ENCODE measurements at regions not wholly inside any gene's neighbourhood (a gene's known extent, or its start where the extent isn't known, plus 50 kb on each side); places are given as distances from the start of the nearest gene placed in this dataset.
"Not testable (repeated sequence)": the region's sequence is repeated elsewhere in the genome, so short reads cannot be mapped to it uniquely, and the experiment has no call there.

DNA sequence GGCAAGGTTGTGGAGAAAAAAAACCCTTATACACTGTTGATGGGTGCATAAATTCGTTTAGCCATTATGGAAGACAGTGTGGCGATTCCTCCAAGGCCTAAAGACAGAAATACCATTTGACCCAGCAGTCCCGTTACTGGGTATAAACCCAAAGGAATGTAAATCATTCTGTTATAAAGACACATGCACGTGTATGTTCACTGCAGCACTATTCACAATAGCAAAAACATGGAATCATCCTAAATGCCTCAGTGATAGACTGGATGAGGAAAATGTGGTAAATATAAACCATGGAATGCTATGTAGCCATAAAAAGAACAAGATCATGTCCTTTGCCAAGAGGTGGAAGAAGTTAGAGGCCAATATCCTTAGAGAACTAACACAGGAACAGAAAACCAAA, 119.9 kb upstream of the PRR16 start:
- DNase-seq (ENCODE audit: low spot score) = no peak

DNA sequence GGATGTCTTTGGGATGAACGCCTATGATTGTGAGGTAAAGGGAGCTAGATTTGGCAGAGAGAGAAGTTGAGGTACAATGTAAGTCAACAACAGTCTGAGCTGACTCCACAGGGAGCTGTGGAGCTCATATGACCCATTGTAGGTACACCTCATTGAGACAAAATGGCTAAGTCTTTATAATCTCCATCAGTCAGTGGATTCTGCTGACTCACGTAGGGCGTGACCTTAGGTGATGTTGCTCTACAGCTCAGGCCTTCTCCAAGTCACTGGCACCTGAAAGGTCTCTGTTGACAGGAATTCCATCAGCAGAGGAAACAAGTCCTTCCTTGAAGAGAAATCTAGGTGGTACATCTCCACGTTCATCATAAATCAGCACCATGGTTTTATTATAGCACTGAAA, 118.2 kb upstream of the PRR16 start:
- DNase-seq (ENCODE audit: low spot score) = no peak

DNA sequence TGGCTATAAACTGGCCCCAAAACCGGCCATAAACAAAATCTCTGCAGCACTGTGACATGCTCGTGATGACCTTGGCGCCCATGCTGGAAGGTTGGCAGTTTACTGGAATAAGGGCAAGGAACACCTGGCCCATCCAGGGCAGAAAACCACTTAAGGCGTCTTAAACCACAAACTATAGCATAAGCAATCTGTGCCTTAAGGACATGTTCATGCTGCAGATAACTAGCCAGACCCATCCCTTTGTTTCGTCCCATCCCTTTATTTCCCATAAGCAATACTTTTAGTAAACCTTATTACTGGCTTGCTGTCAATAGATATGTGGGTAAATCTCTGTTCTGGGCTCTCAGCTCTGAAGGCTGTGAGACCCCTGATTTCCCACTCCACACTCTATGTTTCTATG, 113.0 kb upstream of the PRR16 start:
- not testable (repeated sequence) for DNase-seq (ENCODE audit: low spot score)

DNA sequence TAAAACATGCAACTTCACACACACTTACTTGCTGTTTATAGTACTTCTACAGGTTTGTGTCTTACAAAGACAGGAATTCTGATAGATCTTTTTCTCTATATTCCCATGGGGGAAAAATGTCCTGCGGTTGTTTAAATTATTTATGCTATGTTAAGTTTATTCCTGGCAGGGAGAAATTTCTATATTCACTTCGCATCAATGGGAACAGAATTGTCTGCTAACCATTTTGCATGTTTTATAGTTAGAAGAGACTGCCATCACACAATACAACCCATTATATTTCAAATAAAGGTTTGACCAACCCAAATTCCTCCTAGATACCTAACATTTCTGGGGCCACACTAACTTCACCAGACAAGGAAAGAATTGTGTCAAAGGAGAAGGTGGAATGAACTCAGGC, 110.0 kb upstream of the PRR16 start:
- DNase-seq (ENCODE audit: low spot score) = no peak

DNA sequence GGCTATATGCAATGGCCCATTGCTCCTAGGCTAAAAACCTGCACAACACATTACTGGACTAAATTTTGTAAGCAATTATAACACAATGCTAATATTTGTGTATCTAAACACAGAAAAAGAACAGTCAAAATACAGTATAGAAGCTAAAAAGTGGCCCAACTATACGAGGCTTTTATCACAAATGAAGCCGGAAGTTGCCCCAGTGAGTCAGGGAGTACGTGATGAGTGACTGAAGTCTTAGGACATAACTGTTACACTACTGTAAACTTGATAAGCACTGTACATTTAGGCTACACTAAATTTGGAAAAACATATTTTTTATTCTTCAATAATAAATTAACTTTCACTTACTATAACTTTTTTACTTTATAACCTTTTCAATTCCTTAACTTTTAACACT, 105.2 kb upstream of the PRR16 start:
- no peak for DNase-seq (ENCODE audit: low spot score)

DNA sequence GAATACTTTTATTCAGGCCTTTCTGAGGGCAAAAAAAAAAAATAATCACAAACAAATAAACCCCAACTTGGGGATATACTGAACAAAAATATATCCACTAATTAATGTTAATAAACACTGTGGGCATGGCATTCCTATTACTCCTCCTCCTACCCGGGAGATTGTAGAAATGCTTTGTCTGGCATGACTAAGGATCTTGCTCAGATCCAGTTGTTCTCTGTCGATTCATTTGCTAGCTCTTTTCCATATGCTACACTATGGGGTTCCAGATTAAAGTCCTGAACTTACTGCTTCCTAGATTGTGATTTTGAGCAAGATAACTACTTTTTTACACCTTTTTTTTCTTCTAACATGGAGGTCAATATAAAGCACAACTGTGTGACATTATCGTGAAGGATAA, 102.2 kb upstream of the PRR16 start:
- no peak for DNase-seq (ENCODE audit: low spot score)

DNA sequence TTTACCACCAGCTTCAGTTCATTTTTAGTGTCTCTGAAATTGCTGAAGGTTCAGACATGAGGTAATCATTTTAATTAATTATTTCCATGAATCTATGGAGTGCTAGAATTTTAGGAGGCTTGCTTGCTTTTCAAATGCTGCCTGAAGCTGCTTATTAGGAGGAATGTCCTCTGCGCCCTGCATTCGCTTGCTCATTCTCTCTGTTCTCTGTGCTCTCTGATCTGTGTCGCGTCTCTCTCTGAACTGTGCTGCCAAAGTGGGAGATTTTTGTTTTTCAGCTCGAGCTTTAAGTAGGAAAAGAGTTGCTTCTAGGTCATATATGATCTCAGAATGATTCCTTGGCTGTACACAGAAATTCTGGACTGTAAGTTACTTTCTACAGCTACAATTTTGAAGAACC, 101.7 kb upstream of the PRR16 start:
- no peak for DNase-seq (ENCODE audit: low spot score)

DNA sequence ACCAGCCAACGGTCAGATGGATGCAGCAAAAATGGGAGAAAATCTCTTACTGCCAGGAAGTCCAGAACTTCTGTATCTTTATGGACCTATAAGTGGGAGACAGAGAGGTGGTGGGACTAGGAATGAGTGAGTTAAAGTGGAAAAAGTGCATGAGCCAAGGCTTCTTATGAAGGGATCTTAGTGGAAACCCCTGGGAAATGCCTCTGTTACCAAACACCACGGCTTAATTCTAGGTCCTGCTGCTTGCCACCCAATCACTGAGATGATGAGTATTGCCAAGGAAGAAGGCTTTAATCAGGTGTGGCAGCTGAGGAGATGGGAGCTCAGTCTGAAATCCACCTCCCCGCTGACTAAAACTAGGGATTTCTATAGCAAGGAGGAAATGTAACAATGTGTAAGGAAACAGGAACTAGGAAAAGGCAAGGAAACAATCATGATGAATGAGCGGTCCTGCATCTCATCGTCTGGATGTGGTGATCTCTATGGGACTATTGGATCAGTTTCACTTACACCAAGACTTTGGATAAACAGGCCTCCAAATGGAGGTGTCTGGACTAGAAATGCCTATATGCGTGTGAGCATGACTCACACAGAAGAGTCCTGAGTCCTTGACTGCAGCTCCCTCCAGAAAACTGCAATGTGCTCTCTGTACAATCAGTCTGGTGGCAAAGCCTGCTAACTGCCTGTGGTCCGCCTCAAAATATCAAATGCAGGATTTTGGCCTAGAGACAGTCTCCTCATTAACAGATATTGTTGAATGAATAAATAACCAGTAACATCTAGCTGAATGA, 98.2 kb upstream of the PRR16 start:
- no peak for DNase-seq (ENCODE audit: low spot score)

DNA sequence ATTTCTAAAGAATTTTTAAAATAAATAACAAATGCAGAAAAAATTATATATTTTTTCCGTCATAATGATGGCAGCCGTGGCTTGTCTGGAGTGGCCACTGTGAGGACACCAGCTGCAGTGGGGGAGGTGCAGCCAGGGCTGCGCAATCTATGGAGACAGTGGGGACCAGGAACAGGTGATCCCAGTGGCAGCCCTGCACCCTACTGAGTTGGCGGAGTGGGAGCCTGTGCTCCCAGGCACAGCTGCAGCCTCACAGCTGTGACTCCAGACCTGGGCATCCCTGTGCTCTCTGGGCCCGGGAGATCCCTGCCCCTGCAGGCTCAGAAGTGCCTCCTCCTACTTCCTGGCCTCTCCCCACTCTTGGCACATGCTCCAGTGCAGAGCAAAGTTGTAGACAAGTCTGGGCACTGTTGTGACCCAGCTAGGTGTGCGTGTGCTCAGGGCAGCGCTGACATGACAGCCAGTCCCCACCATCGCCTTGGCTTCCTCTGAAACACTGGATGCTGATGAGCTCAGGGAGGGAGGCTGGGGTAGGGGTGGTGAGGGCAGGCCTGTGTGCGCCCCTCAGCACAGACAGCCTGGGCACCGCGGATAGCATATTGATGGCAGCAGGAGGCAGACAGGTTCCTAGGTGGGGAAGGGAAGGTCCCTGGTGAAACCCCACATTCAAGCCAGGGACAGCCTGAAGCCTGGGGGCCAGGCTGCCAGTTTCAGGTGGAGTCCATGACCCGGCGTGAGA, 96.0 kb upstream of the PRR16 start:
- no peak for DNase-seq (ENCODE audit: low spot score)

DNA sequence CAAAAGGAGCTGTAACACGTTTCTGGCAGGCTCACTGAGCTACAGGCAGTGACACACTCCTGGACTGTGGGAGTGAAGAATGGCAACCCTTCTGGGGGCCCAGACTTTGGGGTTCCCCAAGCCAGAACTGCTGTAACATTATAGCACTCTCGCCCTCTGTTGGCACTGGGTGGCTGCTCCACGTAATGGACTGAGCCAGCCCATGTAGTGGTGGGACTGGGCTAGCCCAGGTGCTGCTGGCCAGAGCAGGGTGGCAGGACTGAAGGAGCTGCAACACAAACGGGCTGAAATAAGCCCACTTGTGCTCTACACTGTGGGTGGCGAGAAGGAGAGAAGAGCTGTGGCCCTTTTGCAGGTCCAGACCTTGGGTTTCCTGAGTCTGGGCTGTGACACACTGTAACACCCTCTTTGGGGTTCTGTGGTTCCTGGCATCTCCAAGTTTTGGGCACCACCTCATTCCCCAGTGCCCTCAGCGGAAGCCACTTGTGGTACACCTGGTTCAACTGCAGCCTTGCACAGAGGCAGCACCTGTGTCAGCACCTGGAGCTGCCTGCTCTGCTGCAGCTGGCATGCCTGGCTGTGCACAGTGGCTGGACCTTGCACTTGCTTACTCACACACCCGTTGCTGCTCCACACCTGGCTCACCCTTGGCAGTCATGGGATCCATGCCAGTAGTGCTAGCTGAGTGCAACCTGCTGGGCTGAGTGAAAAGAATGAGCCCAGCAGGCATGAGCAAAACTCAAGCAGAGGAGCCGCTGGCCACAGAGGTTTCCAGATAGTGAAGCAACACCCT, 95.0 kb upstream of the PRR16 start:
- peak; percentile 61 for DNase-seq (ENCODE audit: low spot score)

DNA sequence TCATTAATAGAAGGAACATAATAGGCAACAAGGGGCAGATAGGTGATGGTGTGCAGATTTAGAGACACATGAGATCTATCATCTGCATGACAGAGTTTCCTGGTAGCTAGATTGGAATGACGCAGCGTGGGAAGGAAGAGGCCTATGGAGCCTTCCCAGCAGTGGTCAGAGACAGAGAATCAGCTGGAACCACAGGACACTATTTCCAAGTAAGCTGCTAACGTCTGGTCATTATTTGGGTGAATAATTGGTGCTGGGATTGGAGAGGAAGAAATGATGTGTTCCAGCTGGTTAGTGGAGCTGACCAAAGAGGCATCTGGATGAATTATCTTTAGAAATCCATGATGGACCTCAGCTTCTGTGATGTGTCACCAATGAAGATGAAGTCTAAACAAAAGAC, 91.2 kb upstream of the PRR16 start:
- DNase-seq (ENCODE audit: low spot score) = no peak

DNA sequence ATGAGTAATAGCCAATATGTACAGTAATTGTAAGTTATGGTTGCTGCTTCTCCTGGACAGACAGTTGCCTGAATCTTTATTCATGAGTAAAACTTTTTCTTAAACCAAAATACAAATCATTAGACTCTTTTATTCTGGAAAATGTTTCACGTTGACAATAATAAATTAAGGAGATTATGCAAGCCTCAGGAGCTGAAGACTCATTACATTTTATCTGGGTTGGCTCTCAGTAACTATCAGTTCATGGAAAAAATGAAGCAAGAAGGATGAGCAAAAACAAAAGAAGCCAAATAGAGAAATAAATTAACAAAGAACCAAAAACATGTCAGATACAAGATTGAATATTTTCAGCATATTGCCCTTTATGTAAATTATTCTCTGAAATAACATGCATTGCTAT, 88.9 kb upstream of the PRR16 start:
- no peak for DNase-seq (ENCODE audit: low spot score)

DNA sequence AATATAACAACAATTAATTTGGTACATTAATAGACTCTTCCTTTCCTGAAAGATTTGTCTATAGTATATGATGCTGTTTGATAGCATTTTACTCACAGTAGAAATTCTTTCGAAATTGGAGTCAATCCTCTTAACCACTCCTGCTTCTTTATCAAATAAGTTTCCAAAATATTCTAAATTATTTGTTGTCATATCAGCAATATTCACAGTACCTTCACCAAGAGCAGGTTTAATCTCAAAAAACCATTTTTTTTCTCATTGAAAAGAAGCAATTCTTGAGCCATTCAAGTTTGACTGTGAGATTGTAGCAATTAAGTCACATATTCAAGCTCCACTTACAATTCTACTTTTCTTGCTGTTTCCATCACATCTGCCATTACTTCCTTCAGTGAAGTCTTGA, 83.5 kb upstream of the PRR16 start:
- DNase-seq (ENCODE audit: low spot score) = no peak

DNA sequence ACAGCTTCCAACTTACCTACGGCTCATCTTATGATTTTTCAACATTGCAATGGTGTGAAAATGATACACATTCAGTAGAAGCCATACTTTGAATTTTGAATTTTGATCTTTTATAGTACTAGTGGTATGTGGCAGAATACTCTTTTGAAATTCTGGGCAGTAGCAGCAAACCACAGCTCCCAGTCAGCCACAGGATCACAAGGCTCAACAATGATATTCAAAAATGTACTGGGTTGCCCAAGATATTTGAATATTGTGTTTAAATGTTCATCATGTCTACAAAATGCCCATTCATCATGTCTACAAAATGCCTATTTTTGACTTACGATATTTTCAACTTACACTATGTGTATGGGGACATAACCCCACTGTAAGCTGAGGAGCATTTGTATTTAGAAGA, 81.3 kb upstream of the PRR16 start:
- no peak for DNase-seq (ENCODE audit: low spot score)

DNA sequence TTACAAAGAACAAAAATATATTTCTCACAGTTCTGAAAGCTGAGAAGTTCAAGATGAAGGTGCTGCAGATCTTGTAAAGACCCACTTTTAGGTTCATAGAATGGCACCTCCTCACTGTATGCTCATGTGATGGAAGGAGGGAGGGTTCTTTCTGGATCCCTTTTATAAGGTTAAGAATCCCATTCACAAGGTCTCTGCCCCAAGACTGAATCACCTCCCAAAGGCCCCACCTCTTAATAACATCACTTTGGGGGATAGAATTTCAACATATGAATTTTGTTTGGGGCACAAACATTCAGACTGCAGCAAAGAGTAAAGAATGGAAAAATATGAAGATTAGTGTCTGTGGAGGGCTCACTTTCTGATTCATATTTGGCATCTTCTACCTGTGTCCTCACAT, 77.1 kb upstream of the PRR16 start:
- DNase-seq (ENCODE audit: low spot score) = no peak

DNA sequence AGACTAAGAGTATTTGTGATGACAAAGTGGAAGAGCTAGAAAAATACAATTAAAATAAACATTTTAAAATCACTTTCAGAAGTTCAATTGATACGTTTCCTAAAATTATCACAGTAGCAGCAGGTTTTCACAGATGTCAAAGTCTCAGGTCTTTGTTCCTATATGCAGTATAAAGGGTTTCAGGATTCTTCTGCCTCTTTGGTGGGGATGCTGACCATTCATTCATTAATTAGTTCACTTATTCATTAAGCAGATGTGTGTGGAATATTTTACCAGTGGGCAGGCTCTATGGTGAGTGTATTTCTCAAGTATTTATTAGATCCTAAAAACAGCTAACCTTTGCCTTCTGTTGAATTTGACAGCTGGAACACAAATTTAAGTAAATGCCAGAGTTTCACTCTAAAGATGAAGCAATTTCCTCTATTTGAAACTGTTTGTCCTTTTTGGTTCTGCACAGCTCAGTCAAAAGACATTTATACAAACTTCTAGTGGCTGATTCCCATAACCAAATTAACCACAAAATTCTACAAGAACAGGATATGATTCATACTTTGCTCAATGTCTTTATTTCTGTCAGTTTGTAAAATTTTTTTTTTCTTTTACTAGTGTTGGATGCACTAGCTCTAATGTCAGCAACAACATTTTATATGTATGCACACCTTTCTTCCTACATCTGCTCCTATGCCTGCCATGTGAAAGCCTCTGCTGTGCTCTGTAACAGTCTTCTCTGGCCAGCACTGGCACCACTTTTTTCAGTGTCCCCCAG, 75.9 kb upstream of the PRR16 start:
- peak; percentile 13 for DNase-seq (ENCODE audit: low spot score)

DNA sequence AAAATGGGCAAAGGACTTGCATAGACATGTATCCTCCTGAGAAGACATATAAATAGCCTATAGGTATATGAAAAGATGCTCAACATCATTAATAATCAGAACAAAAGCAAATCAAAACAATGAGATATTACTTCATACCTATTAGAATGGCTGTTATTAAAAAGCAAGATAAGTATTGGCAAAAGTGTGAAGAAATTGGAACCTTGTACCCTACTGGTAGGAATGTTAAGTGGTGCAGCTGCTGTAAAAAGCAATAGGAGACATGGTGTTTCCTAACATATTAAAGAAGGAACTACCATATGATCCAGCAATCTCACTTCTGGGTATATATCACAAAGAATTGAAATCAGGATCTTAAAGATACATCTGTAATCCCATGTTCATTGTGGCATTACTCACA, 69.8 kb upstream of the PRR16 start:
- DNase-seq (ENCODE audit: low spot score) = no peak

DNA sequence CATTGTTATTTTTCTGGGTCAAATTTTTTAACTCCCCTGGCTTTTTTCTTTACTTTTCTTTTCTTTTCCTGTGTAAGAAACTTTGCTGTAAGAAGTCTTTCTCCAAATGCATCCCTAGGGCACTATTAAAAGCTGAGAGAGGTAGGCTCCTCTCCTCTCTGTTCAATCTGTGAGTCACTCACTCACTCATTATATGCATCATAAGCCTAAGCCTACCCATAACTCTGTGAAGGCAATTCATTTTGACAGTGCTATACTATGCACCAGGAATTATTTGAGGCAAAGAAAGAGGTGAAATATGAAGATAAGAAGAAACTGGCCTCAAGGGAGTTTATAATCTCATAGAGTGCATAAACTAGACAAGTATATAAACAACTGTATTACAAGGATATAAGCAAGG, 67.9 kb upstream of the PRR16 start:
- DNase-seq (ENCODE audit: low spot score) = no peak

DNA sequence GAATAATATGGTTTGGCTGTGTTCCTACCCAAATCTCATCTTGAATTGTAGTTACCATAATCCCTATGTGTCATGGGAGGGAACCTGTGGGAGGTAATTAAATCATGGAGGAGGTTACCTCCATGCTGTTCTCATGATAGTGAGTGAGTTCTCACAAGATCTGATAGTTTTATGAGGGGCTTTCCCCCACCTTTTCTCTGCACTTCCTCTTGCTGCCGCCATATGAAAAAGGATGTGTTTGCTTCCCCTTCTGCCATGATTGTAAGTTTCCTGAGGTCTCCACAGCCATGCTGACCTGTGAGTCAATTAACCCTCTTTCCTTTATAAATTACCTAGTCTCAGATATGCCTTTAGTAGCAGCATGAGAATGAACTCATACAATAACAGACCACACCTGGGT, 63.7 kb upstream of the PRR16 start:
- DNase-seq (ENCODE audit: low spot score) = no peak

DNA sequence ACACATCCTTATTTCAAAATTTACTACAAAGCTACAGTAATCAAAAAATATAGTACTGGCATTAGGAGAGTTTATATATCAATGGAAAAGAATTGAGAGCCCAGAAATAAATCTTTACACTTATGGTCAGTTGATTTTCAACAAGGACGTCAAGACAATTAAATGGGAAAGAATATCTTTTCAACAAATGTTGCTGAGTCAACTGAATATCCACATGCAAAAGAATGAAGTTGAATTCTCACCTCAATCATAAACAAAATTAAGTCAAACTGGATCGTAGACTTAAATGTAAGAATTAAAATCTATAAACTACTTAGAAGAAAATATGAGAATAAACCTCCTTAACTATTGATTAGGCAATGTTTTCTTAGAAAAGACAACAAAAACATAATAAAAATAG, 61.5 kb upstream of the PRR16 start:
- no peak for DNase-seq (ENCODE audit: low spot score)

DNA sequence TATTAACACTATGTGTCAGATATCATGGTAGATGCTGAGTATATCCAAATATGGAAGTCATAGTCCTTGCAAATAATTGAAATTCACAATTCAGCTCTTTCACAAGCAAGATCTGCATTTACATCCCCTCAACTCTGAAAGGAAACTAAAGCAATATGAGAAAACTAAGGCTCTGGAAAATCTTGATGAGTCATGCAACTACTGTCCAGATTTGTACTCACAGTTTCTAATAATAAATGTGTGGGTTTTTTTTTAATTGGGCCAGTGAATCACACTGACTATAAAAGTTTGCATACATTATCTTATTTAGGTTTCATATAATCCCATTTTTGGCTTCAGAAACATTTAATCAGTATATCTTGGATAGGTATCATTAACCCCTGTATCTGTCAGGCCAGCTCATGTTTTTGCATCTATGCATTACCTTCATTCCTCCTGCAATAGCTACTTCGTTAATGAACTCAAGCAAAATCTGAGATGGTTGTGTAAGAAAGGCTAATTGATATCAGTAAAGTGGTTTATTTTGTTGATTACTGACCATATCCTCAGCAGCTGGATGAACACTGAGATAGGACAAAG, 58.7 kb upstream of the PRR16 start:
- no peak for DNase-seq (ENCODE audit: low spot score)

DNA sequence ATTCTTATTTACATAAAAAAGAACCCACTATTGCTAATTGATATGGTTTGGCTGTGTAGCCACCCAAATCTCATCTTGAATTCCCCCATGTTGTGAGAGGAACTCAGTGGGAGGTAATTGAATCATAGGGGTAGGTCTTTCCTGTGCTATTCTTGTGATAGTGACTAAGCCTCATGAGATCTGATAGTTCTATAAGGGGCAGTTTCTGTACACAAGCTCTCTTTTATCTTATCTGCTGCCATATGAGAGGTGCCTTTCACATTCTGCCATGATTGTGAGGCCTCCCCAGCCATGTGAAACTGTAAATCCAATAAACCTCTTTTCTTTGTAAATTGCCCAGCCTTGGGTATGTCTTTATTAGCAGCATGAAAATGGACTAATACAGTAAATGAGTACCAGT, 58.2 kb upstream of the PRR16 start:
- no peak for DNase-seq (ENCODE audit: low spot score)
